SK-N-MC (cell line): ENCODE measurements at regions not wholly inside any gene's neighbourhood (a gene's known extent, or its start where the extent isn't known, plus 50 kb on each side); places are given as distances from the start of the nearest gene placed in this dataset.

Experiments used
- DNase-seq: peaks from one replicate; pipeline ENCODE4 v3.0.0-alpha.2; 2011; ENCODE audit warnings: low read depth, low spot score
- H3K27ac ChIP-seq: fragments of 200-600 bp; sonication (generic); 2 replicates; pipeline ENCODE4 v1.5.1; 2016; ENCODE audit warnings: mixed run types
- H3K36me3 ChIP-seq: fragments of 200-600 bp; sonication (generic); 2 replicates; pipeline ENCODE4 v1.6.1; 2017; ENCODE audit warnings: antibody characterized with exemption, low read length, mixed read lengths; ENCODE audit not compliant: insufficient read depth
- H3K4me3 ChIP-seq: fragments of 200-600 bp; sonication (generic); 2 replicates; pipeline ENCODE4 v1.5.1; 2016
- H3K9ac ChIP-seq: fragments of 200-600 bp; sonication (generic); 2 replicates; pipeline ENCODE4 v1.8.0; 2017; ENCODE audit warnings: mixed run types, mixed read lengths; ENCODE audit not compliant: insufficient read length
- H3K9me3 ChIP-seq: fragments of 200-600 bp; sonication (generic); 2 replicates; pipeline ENCODE4 v1.6.1; 2017; ENCODE audit warnings: low read depth, mild to moderate bottlenecking, antibody characterized with exemption, low read length, moderate library complexity, mixed read lengths
- EZH2 ChIP-seq: fragments of 200-600 bp; sonication (generic); IDR thresholded peaks from one replicate; pipeline ENCODE4 v1.6.1; 2017; ENCODE audit warnings: antibody characterized with exemption
- FOXP2 ChIP-seq: optimal IDR thresholded peaks from 2 replicates; pipeline ENCODE3; 2011; ENCODE audit warnings: mild to moderate bottlenecking, moderate library complexity; ENCODE audit not compliant: insufficient read depth; ENCODE audit errors: extremely low read length, control extremely low read depth
- POLR2AphosphoS5 ChIP-seq: IDR thresholded peaks from 2 replicates; pipeline ENCODE4 v1.6.1; 2012; ENCODE audit warnings: mild to moderate bottlenecking, low read depth, low read length, borderline replicate concordance

DNA sequence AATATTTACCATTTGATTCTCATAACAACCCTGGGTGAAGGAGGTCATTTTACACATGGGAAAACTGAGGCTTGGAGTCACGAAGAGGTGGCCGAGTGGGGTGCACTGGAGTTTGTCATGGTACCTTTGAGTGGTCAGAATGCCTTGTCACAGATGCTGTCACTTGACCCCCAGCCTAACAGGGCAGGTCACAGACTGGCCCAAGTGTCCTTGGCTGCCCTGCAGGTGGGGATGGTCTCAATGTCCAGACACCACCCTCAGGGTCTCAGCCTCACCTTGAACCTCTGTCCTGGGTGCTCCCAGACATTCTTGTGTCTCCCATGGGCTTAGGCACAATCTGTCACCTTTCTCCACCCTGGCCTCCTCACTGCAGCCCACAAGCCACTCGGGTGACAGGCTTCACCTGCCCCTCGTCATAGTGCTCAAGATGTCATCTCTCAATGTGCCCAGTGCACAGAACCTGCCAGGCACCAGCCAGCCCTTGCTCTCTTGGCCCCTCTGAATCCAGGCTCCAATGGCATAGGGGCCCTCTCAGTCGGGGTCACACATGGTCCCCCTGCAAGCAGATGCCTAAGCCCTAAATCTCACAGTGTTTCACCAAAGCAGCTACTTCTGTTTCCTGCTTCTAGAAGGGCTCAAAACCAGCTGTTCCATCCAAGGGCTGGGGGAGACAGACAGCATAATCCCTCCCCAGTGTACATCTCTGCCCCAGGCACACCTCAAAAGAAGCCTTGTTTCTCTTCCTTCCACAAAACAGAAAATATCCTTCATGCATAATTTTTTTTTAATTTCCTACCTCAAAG, 76.8 kb upstream of the NANOS1 start:
- no peaks in the 10 kb centered on the region for H3K9me3 ChIP-seq
- H3K4me3 ChIP-seq: no peak overlapping the region
- DNase-seq: no peak
- H3K27ac ChIP-seq: no peak overlapping the region
- no peak overlapping the region for H3K9ac ChIP-seq
- no peaks in the 10 kb centered on the region for H3K36me3 ChIP-seq
- TF ChIP-seq EZH2 (no peak), FOXP2 (no peak), POLR2AphosphoS5 (no peak)

DNA sequence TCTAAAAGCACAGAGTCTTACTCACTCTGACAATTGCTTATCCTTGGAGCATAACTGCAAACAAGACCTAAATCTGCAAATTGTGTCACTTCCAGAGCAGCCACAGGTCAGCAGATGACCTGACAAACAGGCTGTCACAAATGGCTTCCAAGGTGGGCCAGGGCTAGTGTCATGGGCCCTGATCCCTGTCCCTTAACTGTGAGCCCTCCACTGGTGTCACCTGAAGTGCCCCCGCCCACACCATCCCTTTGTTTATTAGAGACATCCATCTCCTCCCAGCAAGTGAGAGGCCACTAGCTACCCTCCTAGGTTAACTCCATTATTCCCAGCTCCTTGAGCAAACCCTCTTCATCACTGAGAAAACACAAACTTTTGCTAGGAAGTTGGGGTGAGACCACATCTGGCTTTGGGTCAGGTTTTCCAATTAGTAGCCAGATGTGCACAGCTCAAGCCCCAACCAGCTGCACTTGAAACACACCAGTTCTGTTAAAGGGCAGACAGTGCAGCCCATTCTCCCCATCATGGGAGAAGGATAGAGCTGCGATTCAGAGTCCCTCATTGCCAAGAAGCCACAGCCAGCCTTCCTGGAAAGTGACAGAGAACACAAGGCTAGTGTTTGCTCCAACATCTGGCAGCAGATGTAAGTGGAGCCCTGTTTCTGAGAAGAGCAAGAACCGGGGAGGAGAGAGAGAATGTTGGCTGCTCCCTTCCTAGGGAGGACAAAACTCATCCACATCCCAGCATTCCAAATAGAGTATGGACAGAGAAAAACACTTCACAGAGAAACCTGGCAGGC, 75.7 kb upstream of the NANOS1 start:
- Histone ChIP-seq H3K9me3 (no peaks in the 10 kb centered on the region), H3K9ac (no peak overlapping the region), H3K4me3 (no peak overlapping the region), H3K27ac (no peak overlapping the region), H3K36me3 (no peaks in the 10 kb centered on the region)
- no peak for DNase-seq
- TF ChIP-seq FOXP2: no peak
- no peak for TF ChIP-seq POLR2AphosphoS5
- TF ChIP-seq EZH2: no peak

DNA sequence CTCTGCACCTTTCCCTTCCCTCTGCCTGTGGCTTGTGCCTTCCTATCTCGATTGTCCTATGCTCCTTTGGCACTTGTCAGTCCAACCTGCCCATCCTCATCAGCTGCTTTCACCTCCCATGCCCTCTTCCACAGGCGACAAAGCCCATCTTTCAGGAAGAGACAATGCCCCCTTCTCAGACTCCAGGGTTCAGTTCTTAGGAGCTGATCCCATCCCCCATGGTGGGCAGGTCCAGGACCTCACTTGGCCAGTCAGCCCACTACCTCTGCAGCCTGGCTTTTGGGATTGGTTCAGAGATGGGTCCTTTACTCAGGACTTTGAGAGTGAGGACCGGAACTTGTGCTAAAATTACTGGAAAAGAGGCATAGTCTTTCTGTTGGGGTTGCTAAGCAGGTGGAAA, 74.0 kb upstream of the NANOS1 start:
- H3K9ac ChIP-seq: no peak overlapping the region
- no peaks in the 10 kb centered on the region for H3K9me3 ChIP-seq
- TF ChIP-seq POLR2AphosphoS5 (no peak), FOXP2 (no peak), EZH2 (no peak)
- no peak overlapping the region for H3K27ac ChIP-seq
- no peak for DNase-seq
- H3K36me3 ChIP-seq: no peaks in the 10 kb centered on the region
- no peak overlapping the region for H3K4me3 ChIP-seq

DNA sequence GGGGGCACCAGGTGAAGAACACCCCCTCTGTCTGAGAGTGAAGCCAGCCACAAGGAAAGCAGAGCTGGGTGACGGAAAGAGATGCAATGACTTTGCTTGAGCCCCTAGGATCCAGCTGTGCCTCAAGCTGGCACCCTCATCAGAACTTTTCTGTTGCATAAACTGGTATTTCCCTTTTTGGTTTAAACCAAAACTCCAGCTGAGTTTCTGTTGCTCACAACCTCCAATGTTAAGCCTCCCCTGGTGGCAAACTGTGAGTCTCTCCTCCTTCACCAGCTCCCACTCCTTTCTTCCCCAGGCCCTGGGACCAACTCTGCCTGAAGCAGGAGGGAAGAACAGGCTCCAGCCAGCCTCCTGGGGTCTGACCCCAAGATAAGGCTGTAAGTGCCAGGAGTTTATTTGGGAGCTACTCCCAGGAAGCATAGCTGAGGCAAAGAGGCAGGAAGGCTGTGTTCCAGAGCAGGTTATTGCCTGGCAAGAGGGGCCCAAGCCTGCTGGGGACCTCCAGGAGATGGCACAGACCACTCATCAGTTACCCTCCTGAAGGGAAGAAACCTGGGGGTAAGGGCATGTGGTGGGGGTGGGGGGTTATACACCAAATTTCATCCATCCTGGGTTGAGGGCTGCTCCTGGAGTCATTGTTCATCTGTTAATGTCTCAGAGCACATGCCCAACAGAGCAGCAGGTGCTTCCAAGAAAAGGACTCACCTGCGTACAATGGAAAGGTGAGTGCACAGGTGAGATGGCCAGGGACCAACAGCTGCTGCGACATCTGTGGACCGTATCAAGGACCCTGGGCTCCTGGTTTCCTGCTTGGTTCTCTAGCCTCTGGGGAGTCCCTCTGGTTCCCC, 73.3 kb upstream of the NANOS1 start:
- Histone ChIP-seq H3K27ac (no peak overlapping the region), H3K9ac (no peak overlapping the region), H3K4me3 (no peak overlapping the region), H3K36me3 (no peaks in the 10 kb centered on the region), H3K9me3 (no peaks in the 10 kb centered on the region)
- DNase-seq: no peak
- TF ChIP-seq EZH2: no peak
- TF ChIP-seq FOXP2: no peak
- no peak for TF ChIP-seq POLR2AphosphoS5

DNA sequence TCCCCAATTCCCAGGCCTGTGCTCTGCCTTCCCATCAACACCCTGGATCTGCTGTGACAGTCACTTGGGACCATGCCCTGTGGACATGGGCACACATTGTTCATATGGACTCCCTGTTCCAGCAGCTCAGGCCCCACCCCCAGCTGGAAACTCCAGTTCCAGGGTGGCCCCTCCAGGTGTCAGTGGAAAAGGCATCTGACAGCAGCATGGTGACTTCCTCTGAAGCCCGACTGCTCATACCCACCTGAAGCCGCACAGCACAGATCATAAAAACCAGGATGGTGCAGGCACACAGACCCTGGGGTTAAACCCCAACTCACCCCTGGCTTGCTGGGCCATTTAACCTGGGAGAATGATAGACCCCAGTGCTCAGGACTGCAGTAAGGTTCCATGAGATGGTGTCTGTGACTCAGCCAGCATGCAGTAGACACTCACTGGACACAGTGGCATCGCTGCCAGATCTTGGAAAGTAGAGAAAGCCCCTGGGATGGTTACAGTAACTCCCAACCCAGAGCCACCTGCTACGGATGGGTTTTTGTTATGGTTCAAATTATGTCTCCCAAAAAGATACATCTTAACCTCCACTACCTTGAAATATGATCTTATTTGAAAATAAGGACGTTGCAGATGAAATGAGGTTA, 72.6 kb upstream of the NANOS1 start:
- Histone ChIP-seq H3K4me3 (no peak overlapping the region), H3K9me3 (no peaks in the 10 kb centered on the region), H3K27ac (no peak overlapping the region), H3K9ac (no peak overlapping the region), H3K36me3 (no peaks in the 10 kb centered on the region)
- no peak for DNase-seq
- TF ChIP-seq FOXP2 (no peak), EZH2 (no peak), POLR2AphosphoS5 (no peak)

DNA sequence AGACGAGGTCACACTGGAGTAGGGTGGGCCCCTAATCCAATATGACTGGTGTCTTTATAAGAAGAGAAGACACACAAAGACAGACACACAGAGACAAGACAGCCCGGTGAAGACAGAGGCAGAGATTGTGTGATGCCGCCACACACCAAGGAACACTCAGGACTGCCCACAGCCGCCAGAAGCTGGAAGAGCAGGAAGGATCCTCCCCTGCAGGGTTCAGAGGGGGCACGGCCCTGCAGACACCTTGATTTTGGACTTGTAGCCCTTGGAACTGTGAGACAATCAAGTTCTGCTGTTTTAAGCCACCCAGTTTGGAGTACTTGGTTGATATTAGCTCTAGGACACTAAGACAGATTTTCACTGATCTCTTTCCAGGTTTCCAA, 72.1 kb upstream of the NANOS1 start:
- DNase-seq: no peak
- no peak overlapping the region for H3K27ac ChIP-seq

DNA sequence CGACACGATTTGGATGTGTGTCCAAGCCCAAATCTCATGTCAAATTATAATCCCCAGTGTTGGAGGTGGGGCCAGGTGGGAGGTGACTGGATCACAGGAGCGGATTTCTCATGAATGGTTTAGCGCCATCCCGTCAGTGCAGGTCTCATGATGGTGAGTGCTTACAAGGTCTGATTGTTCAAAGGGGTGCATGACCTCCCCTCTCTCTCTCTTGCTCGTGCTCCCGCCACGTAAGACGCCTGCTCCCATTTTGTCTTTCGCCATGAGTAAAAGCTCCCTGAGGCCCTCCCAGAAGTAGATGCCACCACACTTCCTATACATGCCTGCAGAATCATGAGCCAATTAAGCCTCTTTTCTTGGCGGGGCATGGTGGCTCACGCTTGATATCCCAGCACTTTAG, 71.5 kb upstream of the NANOS1 start:
- no peaks in the 10 kb centered on the region for H3K36me3 ChIP-seq

More for the DNA sequence above, 72.1 kb upstream of the NANOS1 start:
- H3K9ac ChIP-seq: no peak overlapping the region
- TF ChIP-seq FOXP2: no peak
- no peak for TF ChIP-seq POLR2AphosphoS5
- TF ChIP-seq EZH2: no peak
- H3K4me3 ChIP-seq: no peak overlapping the region
- no peaks in the 10 kb centered on the region for H3K9me3 ChIP-seq
- no peaks in the 10 kb centered on the region for H3K36me3 ChIP-seq

More for the DNA sequence above, 71.5 kb upstream of the NANOS1 start:
- no peak for TF ChIP-seq FOXP2
- no peak for TF ChIP-seq EZH2
- no peak for TF ChIP-seq POLR2AphosphoS5
- Histone ChIP-seq H3K9me3 (no peaks in the 10 kb centered on the region), H3K27ac (no peak overlapping the region), H3K9ac (no peak overlapping the region), H3K4me3 (no peak overlapping the region)
- no peak for DNase-seq
